GM19455 (cell line): ENCODE measurements at regions not wholly inside any gene's neighbourhood (a gene's known extent, or its start where the extent isn't known, plus 50 kb on each side); places are given as distances from the start of the nearest gene placed in this dataset.
"Not testable (repeated sequence)": the region's sequence is repeated elsewhere in the genome, so short reads cannot be mapped to it uniquely, and the experiment has no call there.

ENCODE experiments used
- ATAC-seq: cut with Tn5 transposase; IDR thresholded peaks from one replicate; pipeline ENCODE4 v1.9.1; 2021; ENCODE audit not compliant: unreplicated experiment

- ATAC-seq = no peak
Observed at GRCh38 chr6:115634887-115635286, 425.8 kb downstream of the FRK start.

DNA sequence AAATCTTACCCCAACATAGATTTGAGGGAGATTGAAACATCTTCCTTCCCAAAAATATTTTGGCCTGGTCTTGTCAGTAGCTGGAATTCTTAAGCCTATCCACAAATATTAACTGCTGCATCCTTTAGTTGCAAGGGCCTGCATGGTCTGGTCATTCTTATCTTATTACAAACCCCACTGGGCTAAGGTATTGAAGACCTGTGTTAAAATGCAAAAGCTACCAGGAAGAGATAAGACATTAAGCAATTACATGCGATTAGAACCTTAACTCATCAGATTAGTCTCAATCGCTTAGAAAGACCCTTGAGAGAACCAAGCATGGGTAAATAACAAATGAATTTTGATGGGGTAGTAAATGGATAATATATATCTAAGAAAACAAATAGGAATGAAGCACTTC lies 426.6 kb downstream of the FRK start:
- ATAC-seq = no peak

- ATAC-seq = no peak
Observed at GRCh38 chr6:115631028-115631427, 429.7 kb downstream of the FRK start.

DNA sequence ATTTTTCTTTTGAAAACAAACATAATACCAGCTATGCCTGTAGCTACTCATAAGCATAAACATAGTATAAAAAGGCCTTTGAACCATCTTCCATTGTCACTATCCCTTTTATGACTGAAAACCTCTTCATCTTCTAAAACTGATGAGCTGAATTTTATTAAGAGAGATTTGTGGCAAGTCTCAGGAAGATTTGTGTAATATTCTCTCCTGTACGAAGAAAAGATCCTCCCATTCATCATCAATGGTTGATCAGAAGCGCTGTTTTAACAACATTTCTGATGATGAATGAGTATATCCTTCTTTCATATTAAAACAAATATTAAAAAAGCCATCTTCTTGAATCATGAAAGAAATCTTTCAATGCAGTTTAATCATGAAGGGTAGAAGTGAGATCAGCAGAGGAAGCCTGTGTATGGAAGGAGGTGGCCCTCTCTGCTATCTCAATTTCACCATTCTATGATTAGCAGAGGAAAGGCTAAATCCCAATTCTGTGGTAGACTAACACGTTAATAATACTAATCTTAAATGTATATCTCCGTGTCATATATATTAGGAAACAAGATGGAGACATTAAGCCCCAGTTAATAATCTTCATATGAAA lies 430.2 kb downstream of the FRK start:
- no peak for ATAC-seq

GRCh38 chr6:115629415-115629814 lies 431.3 kb downstream of the FRK start:
- no peak for ATAC-seq

DNA sequence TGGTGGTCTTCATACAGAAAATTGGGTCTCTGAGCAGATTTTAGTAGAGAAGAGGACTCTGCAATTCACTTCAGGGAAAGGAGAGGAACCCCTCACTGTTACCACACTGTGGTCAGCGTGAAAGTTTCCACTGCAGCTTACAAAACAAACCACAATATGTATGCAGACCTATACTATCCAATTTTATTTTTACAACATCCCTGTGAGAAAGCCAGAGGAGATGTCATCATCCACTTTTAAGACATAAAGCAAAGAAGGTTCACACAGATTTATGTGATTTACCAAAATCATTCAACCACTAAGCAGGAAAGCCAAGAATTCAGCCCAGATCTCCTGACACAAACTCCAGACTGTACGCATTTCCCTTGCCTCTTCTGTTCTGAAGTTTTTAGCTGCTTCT lies 442.4 kb downstream of the FRK start:
- ATAC-seq = no peak

GRCh38 chr6:115617031-115617430 lies 443.7 kb downstream of the FRK start:
- ATAC-seq = no peak

GRCh38 chr6:115613488-115613887 lies 447.2 kb downstream of the FRK start:
- no peak for ATAC-seq

DNA sequence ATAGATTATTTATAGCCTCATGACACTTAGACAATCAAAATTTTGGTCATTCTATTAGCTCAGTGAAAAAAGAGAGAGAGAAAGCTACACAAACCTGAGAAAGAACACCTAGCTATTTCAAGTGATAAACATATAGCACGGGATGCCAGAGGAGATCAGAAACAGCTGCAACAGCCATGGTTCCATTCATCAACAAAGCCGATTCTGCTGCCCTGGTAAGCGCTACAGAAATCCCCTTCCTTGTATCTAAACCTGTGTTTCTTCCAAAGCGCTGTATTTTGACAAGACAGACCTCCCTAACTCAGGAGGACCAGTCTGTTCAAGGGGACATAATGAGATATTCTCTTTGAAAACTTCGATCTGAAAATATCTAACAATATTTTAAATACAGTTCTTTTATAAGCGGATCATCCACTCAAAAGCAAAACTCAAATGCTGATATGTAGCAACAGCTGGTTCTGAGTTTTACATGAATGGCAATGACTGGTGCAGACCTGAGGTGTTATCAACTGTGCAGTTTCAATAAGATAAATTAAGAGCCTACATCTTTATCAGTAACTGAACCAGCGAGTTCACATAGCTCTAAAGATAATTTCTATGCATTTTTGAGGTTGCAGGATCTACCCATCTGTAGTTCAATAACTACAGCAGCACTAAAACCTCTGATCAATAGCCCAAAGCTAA lies 447.8 kb downstream of the FRK start:
- ATAC-seq = no peak

DNA sequence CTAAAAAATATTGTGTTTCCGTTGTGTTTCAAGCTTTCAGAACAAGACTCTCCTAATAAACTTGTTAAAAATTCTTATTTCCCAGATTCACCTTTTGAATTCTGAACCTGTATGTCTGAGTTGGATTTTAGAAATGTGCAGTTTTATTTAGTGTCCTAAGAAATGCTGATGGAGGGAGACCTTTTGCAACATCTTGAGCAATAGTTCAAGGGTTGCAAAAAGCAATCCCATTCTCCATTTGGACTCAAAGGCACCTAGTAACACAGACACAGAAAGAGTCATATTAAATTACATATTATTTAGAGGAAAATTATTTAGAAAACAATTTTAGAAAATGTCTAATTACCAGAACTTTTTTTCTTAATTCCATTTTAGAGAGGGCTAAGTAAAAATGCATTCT lies 448.5 kb downstream of the FRK start:
- no peak for ATAC-seq

DNA sequence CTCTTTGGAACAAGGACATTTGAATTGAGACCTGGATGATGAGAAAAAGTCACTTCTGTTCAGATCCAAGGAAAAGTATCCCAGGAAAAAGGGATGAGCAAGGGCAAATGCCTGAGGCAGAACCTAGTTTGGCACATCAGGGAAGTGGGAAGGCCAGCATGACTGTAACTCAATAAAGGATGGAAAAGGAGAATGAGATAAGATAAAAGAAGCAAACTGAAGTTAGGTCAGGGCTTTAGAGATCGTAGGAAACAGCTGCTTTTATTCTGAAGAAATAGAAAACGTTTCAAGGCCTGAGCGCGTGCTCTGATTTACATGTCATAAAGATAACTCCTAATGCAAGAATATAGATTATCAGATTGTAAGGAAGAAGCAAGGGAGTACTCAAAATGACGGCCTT lies 450.0 kb downstream of the FRK start:
- no peak for ATAC-seq

- ATAC-seq = no peak
Observed at GRCh38 chr6:115609111-115609510, 451.6 kb downstream of the FRK start.

DNA sequence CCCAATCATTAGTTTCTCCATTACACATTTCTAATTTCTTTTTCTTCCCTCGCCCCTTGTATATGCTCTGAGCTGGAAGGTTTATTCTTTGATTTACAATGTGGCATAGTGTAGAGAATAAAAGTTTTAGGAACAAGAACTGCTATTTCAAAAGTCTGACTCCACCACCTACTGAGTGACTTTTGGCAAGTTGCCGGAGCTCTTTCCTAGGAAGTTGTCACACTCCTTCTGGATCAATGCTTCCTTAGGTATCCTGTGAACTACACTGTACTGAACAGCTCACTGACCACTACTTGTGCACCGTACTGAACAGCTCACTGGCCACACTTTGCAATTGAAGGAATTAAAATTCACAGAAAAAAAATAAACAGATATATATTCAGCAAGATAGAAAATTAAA lies 458.2 kb downstream of the FRK start:
- no peak for ATAC-seq

DNA sequence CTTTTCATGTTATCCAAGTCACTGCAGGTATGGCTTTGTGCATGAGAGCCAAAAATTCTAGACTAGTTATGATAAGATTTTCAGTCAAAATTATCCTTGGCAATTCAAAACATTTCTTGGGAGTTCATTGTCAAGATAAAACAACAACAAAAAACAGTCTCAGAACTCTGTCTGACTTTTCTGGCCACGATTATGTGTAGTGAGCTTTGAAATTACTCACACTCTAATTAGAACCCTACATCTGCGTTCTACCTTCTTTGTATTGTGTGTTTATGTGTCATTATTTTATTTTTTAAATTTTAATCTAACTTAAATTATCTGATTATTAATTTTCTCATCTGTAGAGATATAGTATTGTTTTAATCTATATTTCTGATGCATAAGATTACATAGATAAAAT lies 459.2 kb downstream of the FRK start:
- no peak for ATAC-seq

DNA sequence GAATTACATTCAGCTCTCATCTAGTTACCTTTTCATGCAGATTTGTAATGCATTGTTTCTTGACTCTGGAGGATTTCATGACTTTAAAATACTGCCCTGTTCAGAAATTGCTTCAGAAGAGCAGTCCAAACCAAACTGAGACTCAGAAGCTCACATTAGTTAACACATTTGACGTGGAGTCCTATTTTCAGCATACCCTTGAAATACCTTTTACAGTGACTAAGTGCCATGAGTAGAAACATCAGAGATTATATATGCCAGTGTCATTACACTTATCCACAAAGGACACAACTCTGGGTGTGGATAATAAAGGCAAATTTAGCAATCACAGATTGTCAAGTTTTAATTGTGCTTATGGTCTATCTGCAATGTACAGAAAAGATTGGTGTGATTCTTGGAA lies 459.6 kb downstream of the FRK start:
- ATAC-seq = no peak

DNA sequence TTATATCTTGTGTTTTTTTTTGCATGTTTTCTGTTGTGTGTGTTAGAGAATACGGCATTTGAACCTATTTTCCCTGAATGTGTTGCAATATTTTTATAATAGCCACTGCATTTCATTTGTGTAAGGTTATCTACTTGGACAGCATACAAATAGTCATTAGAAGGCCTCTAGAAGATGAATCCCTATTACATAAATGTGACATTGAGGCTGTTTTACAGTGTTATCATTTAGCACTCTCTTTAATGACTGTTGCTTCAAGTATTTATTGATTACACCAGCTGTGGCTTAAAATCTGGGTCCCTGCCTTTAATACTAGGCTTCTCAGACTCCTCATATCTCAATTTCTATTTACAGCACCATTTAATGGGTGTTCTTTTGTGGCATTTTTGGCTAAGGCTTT lies 465.8 kb downstream of the FRK start:
- no peak for ATAC-seq

GRCh38 chr6:115592025-115592424 lies 468.7 kb downstream of the FRK start:
- ATAC-seq = no peak

- not testable (repeated sequence) for ATAC-seq
Observed at GRCh38 chr6:115589072-115589471, 471.6 kb downstream of the FRK start.

- no peak for ATAC-seq
Observed at GRCh38 chr6:115583290-115583689, 477.4 kb downstream of the FRK start.

GRCh38 chr6:115582386-115582785 lies 478.3 kb downstream of the FRK start:
- ATAC-seq = no peak

DNA sequence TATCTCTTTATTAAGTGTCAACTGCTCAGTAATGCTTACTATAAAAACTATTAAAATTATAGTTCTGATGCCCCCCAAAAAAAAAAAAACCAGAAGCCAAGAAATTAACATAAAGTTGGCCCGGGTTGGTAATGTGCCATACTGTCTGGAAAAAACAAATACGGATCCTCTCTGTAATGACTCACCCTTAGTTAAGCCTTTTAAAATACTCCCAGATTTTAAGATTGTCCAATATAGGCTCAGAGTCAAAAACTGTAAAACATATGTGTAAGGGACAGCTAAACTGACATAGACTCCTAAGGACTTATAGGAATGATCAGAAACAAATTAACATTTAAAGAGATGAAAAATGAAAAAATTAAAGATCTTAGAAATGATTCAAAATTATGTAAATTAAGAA lies 481.1 kb downstream of the FRK start:
- not testable (repeated sequence) for ATAC-seq

GRCh38 chr6:115577270-115577669 lies 483.4 kb downstream of the FRK start:
- ATAC-seq = no peak

- ATAC-seq = no peak
Observed at GRCh38 chr6:115575285-115575684, 485.4 kb downstream of the FRK start.
